HCT116 (cell line): ENCODE measurements at regions not wholly inside any gene's neighbourhood (a gene's known extent, or its start where the extent isn't known, plus 50 kb on each side); places are given as distances from the start of the nearest gene placed in this dataset.

Experiments used
- ATAC-seq: fragments of 200-7000 bp; cut with Tn5 transposase; 2 replicates; pipeline ENCODE4 v1.9.1; 2020; ENCODE audit warnings: mild to moderate bottlenecking, moderate library complexity
- BruUV-seq: library from RNA; stranded (reverse); fragments of 400-500 nt; replicated peaks from 2 replicates; lab custom pipeline; 2021; lab: Mats Ljungman, UMichigan
- CTCF ChIA-PET: fragments of 300-600 bp; sonication (Branson Sonifier 250); formaldehyde crosslinking; loops from one replicate; lab custom pipeline; 2021; ENCODE audit warnings: antibody characterized with exemption; lab: Charles Lee
- POLR2A ChIA-PET: fragments of 300-600, 350-600 bp; sonication (Branson Sonifier 250); formaldehyde crosslinking; loops from one replicate; lab custom pipeline; 2021; ENCODE audit warnings: antibody characterized with exemption; lab: Charles Lee
- RAD21 ChIA-PET, 2 experiments: fragments of 300-600 bp; sonication (Branson Sonifier 250); formaldehyde crosslinking; loops; one replicate each; lab custom pipeline; 2023; ENCODE audit warnings: low total read pairs in 2 of 2; ENCODE audit not compliant: uncharacterized antibody in 2 of 2, unreplicated experiment in 2 of 2, low non-redundant PET in 1 of 2; lab: Charles Lee
- DNase-seq: peaks from one replicate; pipeline ENCODE4 v3.0.0-alpha.2; 2010; ENCODE audit warnings: low read depth, low spot score
- H2AFZ ChIP-seq: fragments of 200-600 bp; shearing (Covaris generic), sonication (generic); 2 replicates; pipeline ENCODE4 v1.6.1; 2017; ENCODE audit warnings: low read depth, mixed run types, mixed read lengths, antibody characterized with exemption, low read length; ENCODE audit not compliant: poor library complexity, severe bottlenecking
- H3K27ac ChIP-seq: 2 replicates; pipeline ENCODE4 v1.5.1; 2012; ENCODE audit warnings: low read depth, low read length
- H3K27me3 ChIP-seq: fragments of 200-600 bp; sonication (generic); 2 replicates; pipeline ENCODE4 v1.6.1; 2016; ENCODE audit warnings: mixed run types, low read length, mixed read lengths; ENCODE audit not compliant: insufficient read depth
- H3K36me3 ChIP-seq, 2 experiments: fragments of 200-500 bp in 1 of 2; fragments of 200-600 bp in 1 of 2; sonication (Bioruptor generic) in 1 of 2; sonication (generic) in 1 of 2; 2 replicates each; pipeline versions ENCODE4 v1.5.1 to v1.6.1; 2014 to 2016; ENCODE audit warnings: low read length in 2 of 2, inconsistent platforms in 1 of 2, mixed read lengths in 1 of 2, mixed run types in 1 of 2; ENCODE audit not compliant: insufficient read depth in 2 of 2, control insufficient read depth in 1 of 2
- H3K4me1 ChIP-seq, 2 experiments: fragments of 200-600 bp in 1 of 2; sonication (generic) in 1 of 2; 2 replicates each; pipeline versions ENCODE4 v1.5.1 to v1.6.1; 2012 to 2017; ENCODE audit warnings: low read length in 2 of 2, inconsistent platforms in 1 of 2, mild to moderate bottlenecking in 1 of 2, mixed read lengths in 1 of 2, mixed run types in 1 of 2, moderate library complexity in 1 of 2; ENCODE audit not compliant: insufficient read depth in 2 of 2, control insufficient read depth in 1 of 2
- H3K4me2 ChIP-seq: fragments of 200-600 bp; sonication (generic); 2 replicates; pipeline ENCODE4 v1.6.1; 2017; ENCODE audit warnings: mixed run types, low read length, mixed read lengths
- H3K4me3 ChIP-seq, 2 experiments: fragments of 200-600 bp in 1 of 2; sonication (generic) in 1 of 2; replicated peaks in 1 of 2; 2 replicates each; pipeline ENCODE4 v1.5.1; 2011 to 2016; ENCODE audit warnings: low read length in 2 of 2, control low read depth in 1 of 2, low read depth in 1 of 2, mild to moderate bottlenecking in 1 of 2, mixed read lengths in 1 of 2, mixed run types in 1 of 2
- H3K79me2 ChIP-seq: fragments of 200-600 bp; sonication (generic); 2 replicates; pipeline ENCODE4 v1.6.1; 2017; ENCODE audit warnings: mild to moderate bottlenecking, mixed run types, low read length, moderate library complexity, mixed read lengths; ENCODE audit not compliant: insufficient read depth
- H3K9ac ChIP-seq: fragments of 200-600 bp; sonication (generic); 2 replicates; pipeline ENCODE4 v1.6.1; 2016; ENCODE audit warnings: low read length, mixed read lengths
- H3K9me2 ChIP-seq: fragments of 200-600 bp; sonication (generic), shearing (Covaris generic); 2 replicates; pipeline ENCODE4 v1.6.1; 2017; ENCODE audit warnings: mixed run types, mild to moderate bottlenecking, moderate library complexity; ENCODE audit not compliant: insufficient read depth
- H3K9me3 ChIP-seq, 2 experiments: fragments of 200-500 bp in 1 of 2; fragments of 200-600 bp in 1 of 2; sonication (Bioruptor generic) in 1 of 2; sonication (generic) in 1 of 2; 2 replicates each; pipeline ENCODE4 v1.6.1; 2014 to 2017; ENCODE audit warnings: low read length in 2 of 2, mixed read lengths in 2 of 2, inconsistent platforms in 1 of 2, low read depth in 1 of 2, mild to moderate bottlenecking in 1 of 2, mixed run types in 1 of 2, moderate library complexity in 1 of 2; ENCODE audit not compliant: control insufficient read depth in 1 of 2, insufficient read depth in 1 of 2
- H4K20me1 ChIP-seq: fragments of 200-600 bp; sonication (generic), shearing (Covaris generic); 2 replicates; pipeline ENCODE4 v1.6.1; 2017; ENCODE audit warnings: mixed run types, mild to moderate bottlenecking, moderate library complexity; ENCODE audit not compliant: insufficient read depth
- CEBPB ChIP-seq: IDR thresholded peaks from 2 replicates; pipeline ENCODE4 v1.6.1; 2012; ENCODE audit warnings: low read depth
- ELF1 ChIP-seq: IDR thresholded peaks from 2 replicates; pipeline ENCODE4 v1.6.1; 2012; ENCODE audit warnings: low read depth, borderline replicate concordance
- EZH2 ChIP-seq: fragments of 200-600 bp; sonication (generic); IDR thresholded peaks from 2 replicates; pipeline ENCODE4 v1.6.1; 2017; ENCODE audit warnings: antibody characterized with exemption, mixed run types
- FOSL1 ChIP-seq: IDR thresholded peaks from 2 replicates; pipeline ENCODE4 v1.6.1; 2012; ENCODE audit warnings: low read depth
- JUND ChIP-seq: IDR thresholded peaks from 2 replicates; pipeline ENCODE4 v1.6.1; 2012
- POLR2AphosphoS5 ChIP-seq: IDR thresholded peaks from 2 replicates; pipeline ENCODE4 v1.6.1; 2011; ENCODE audit warnings: mild to moderate bottlenecking, low read depth, low read length, moderate library complexity
- RAD21 ChIP-seq: IDR thresholded peaks from 2 replicates; pipeline ENCODE4 v1.6.1; 2012; ENCODE audit warnings: low read depth, mild to moderate bottlenecking
- SP1 ChIP-seq: IDR thresholded peaks from 2 replicates; pipeline ENCODE4 v1.6.1; 2012; ENCODE audit warnings: low read depth
- SRF ChIP-seq: IDR thresholded peaks from 2 replicates; pipeline ENCODE4 v1.6.1; 2012; ENCODE audit warnings: low read depth
- TCF7L2 ChIP-seq: IDR thresholded peaks from 2 replicates; pipeline ENCODE4 v1.7.0; 2011; ENCODE audit warnings: borderline replicate concordance, inconsistent platforms; ENCODE audit not compliant: insufficient read depth, insufficient read length; ENCODE audit errors: extremely low read depth
- YY1 ChIP-seq: IDR thresholded peaks from 2 replicates; pipeline ENCODE4 v1.6.1; 2011; ENCODE audit warnings: low read length, low read depth, moderate library complexity, mild to moderate bottlenecking; ENCODE audit not compliant: insufficient replicate concordance; ENCODE audit errors: extremely low read depth
- ZFX ChIP-seq: fragments of 450-650 bp; IDR thresholded peaks from 2 replicates; pipeline ENCODE4 v1.6.1; 2017
- intact Hi-C: fragments of 100-400 bp; cut with micrococcal nuclease; formaldehyde crosslinking; loops from 2 replicates; pipeline ENCODE4 v1.10.0; 2022
- TF ChIP-seq, protein P1 (sequence below), 3 experiments: fragments of 200-600 bp in 1 of 3; sonication (generic) in 1 of 3; IDR thresholded peaks in 2 of 3; conservative IDR thresholded peaks in 1 of 3; 2 replicates each; pipeline ENCODE4 v1.5.1; 2012 to 2017; ENCODE audit warnings: low read depth in 2 of 3, low read length in 2 of 3, antibody characterized with exemption in 1 of 3, borderline replicate concordance in 1 of 3, control low read depth in 1 of 3, mild to moderate bottlenecking in 1 of 3, mixed read lengths in 1 of 3, mixed run types in 1 of 3, moderate library complexity in 1 of 3; ENCODE audit not compliant: insufficient read depth in 1 of 3
- TF ChIP-seq, protein P2 (sequence below): IDR thresholded peaks from 2 replicates; pipeline ENCODE4 v1.6.1; 2012
- TF ChIP-seq, protein P3 (sequence below): IDR thresholded peaks from 2 replicates; pipeline ENCODE4 v1.6.1; 2011; ENCODE audit warnings: mild to moderate bottlenecking, low read length, moderate library complexity; ENCODE audit not compliant: insufficient replicate concordance; ENCODE audit errors: extremely low read depth
- TF ChIP-seq, protein P4 (sequence below): IDR thresholded peaks from 2 replicates; pipeline ENCODE4 v1.6.1; 2012

DNA sequence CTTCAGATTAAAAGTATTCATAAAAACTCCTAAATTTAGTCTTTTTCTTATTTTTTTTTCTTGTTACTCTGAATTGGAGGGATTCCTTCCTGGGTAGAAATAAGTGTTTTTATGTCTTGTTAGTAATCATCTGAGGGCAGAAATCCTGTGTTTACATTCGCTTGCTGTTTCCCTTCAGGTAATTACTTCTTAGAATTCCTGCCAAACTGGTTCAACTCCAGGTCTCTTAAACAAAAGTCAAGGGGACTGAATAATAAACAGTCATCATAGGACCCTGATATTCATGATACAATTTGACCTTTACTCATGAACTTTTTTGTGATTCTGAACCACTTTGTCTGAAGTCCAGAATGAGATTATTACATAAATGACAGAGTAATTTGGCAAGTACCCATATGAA is 843.9 kb downstream of the FLRT2 start:
- no peaks in the 10 kb centered on the region for H3K27me3 ChIP-seq
- H3K9ac ChIP-seq: no peak overlapping the region
- POLR2A ChIA-PET: no interaction called here
- no peaks in the 10 kb centered on the region for H3K36me3 ChIP-seq
- no peaks in the 10 kb centered on the region for H4K20me1 ChIP-seq
- no peak overlapping the region for H2AFZ ChIP-seq
- H3K9me2 ChIP-seq: no peaks in the 10 kb centered on the region
- H3K4me2 ChIP-seq: no peak overlapping the region
- DNase-seq (no peak), ATAC-seq (no peak)
- H3K27ac ChIP-seq: no peak overlapping the region
- RAD21 ChIA-PET: no interaction called here
- TF ChIP-seq SRF (no peak), POLR2AphosphoS5 (no peak)
- H3K4me1 ChIP-seq: no peaks in the 10 kb centered on the region
- intact Hi-C loops: no loop called here
- no TSS peak for BruUV-seq
- peaks cover 2 to 19% of the 10 kb centered on the region in 2 experiments; a peak in 3 of 4 replicates for H3K9me3 ChIP-seq
- CTCF ChIA-PET: no interaction called here
- H3K79me2 ChIP-seq: no peaks in the 10 kb centered on the region
- no peak overlapping the region for H3K4me3 ChIP-seq

DNA sequence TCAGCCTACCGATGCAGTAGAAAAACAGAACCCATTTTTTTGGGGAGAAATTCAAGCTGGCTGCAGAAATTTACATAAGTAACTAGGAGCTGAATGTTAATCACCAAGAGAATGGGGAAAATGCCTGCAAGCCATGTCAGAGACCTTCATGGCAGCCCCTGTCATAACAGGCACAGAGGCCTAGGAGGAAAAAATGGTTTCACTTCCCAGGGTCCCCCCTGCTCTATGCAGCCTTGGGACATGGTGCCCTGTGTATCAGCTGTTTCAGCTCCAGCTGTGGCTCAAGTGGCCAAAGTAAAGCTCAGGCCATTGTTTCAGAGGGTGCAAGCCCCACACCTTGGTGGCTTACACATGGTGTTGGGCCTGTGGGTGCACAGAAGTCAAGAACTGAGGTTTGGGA is 842.5 kb downstream of the FLRT2 start:
- DNase-seq (no peak), ATAC-seq (no peak)
- H3K4me3 ChIP-seq: no peak overlapping the region
- ChIA-PET RAD21 (no interaction called here), POLR2A (no interaction called here), CTCF (no interaction called here)
- no peaks in the 10 kb centered on the region for H3K27me3 ChIP-seq
- no peaks in the 10 kb centered on the region for H3K79me2 ChIP-seq
- H4K20me1 ChIP-seq: no peaks in the 10 kb centered on the region
- no peak overlapping the region for H3K4me2 ChIP-seq
- no peak overlapping the region for H3K27ac ChIP-seq
- no peaks in the 10 kb centered on the region for H3K36me3 ChIP-seq
- intact Hi-C loops: no loop called here
- peaks cover 5 to 19% of the 10 kb centered on the region in 2 experiments; a peak in 3 of 4 replicates for H3K9me3 ChIP-seq
- no peaks in the 10 kb centered on the region for H3K9me2 ChIP-seq
- no TSS peak for BruUV-seq
- no peak overlapping the region for H3K9ac ChIP-seq
- no peaks in the 10 kb centered on the region for H3K4me1 ChIP-seq
- H2AFZ ChIP-seq: no peak overlapping the region
- TF ChIP-seq RAD21: no peak
- TF ChIP-seq ZFX: no peak
- TF ChIP-seq, protein P1, sequence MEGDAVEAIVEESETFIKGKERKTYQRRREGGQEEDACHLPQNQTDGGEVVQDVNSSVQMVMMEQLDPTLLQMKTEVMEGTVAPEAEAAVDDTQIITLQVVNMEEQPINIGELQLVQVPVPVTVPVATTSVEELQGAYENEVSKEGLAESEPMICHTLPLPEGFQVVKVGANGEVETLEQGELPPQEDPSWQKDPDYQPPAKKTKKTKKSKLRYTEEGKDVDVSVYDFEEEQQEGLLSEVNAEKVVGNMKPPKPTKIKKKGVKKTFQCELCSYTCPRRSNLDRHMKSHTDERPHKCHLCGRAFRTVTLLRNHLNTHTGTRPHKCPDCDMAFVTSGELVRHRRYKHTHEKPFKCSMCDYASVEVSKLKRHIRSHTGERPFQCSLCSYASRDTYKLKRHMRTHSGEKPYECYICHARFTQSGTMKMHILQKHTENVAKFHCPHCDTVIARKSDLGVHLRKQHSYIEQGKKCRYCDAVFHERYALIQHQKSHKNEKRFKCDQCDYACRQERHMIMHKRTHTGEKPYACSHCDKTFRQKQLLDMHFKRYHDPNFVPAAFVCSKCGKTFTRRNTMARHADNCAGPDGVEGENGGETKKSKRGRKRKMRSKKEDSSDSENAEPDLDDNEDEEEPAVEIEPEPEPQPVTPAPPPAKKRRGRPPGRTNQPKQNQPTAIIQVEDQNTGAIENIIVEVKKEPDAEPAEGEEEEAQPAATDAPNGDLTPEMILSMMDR (IDR thresholded peaks at IDR 0.05 in 2 of 3, conservative IDR thresholded peaks at IDR 0.05 in 1 of 3; ENCODE audit: borderline replicate concordance in 1 of 3, insufficient read depth in 1 of 3, low read depth in 2 of 3, low read length in 2 of 3): no peak
- no peak for TF ChIP-seq EZH2
- TF ChIP-seq CEBPB: no peak
- TF ChIP-seq TCF7L2: no peak
- no peak for TF ChIP-seq FOSL1
- no peak for TF ChIP-seq POLR2AphosphoS5
- TF ChIP-seq, protein P2, sequence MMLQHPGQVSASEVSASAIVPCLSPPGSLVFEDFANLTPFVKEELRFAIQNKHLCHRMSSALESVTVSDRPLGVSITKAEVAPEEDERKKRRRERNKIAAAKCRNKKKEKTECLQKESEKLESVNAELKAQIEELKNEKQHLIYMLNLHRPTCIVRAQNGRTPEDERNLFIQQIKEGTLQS: no peak
- TF ChIP-seq, protein P3, sequence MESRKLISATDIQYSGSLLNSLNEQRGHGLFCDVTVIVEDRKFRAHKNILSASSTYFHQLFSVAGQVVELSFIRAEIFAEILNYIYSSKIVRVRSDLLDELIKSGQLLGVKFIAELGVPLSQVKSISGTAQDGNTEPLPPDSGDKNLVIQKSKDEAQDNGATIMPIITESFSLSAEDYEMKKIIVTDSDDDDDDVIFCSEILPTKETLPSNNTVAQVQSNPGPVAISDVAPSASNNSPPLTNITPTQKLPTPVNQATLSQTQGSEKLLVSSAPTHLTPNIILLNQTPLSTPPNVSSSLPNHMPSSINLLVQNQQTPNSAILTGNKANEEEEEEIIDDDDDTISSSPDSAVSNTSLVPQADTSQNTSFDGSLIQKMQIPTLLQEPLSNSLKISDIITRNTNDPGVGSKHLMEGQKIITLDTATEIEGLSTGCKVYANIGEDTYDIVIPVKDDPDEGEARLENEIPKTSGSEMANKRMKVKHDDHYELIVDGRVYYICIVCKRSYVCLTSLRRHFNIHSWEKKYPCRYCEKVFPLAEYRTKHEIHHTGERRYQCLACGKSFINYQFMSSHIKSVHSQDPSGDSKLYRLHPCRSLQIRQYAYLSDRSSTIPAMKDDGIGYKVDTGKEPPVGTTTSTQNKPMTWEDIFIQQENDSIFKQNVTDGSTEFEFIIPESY: no peak
- TF ChIP-seq ELF1: no peak
- no peak for TF ChIP-seq SP1
- TF ChIP-seq YY1: no peak
- TF ChIP-seq, protein P4, sequence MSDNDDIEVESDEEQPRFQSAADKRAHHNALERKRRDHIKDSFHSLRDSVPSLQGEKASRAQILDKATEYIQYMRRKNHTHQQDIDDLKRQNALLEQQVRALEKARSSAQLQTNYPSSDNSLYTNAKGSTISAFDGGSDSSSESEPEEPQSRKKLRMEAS: no peak
- TF ChIP-seq JUND: no peak
